Lower leg skin (tissue), 3 donors: ENCODE measurements at regions not wholly inside any gene's neighbourhood (a gene's known extent, or its start where the extent isn't known, plus 50 kb on each side); places are given as distances from the start of the nearest gene placed in this dataset.

ENCODE experiments used
- POLR2A ChIP-seq, 2 donors: fragments of 450-650 bp; IDR thresholded peaks; one replicate each; pipeline ENCODE4 v1.6.1; 2016 to 2017; ENCODE audit warnings: antibody characterized with exemption in 2 of 2, mild to moderate bottlenecking in 1 of 2, moderate library complexity in 1 of 2
- TF ChIP-seq, protein P1 (sequence below), 3 donors: fragments of 450-650 bp; IDR thresholded peaks; one replicate each; pipeline ENCODE4 v1.5.1; 2016; ENCODE audit warnings: antibody characterized with exemption in 3 of 3, mild to moderate bottlenecking in 3 of 3, moderate library complexity in 2 of 3

DNA sequence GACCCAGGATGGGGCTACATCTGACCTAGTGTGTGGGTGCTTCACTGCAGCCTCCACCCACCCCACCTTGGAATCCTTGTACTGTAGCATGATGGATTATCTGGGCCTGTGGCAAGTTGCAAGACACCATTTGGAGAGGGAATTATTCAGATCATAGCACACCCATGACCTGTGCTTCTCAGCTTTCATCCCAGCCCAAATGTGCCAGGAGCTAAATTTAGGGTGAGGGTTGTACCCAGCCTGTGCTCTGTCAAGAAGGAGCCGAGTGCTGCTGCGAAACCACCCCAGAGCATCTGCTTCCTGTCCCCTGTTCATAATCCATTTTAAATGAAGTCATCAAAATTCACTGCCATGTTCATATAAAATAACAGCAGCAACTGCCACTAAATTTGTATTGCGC, 394.5 kb downstream of the SHANK2 start:
- no peak for TF ChIP-seq POLR2A (IDR thresholded peaks at IDR 0.05)
- TF ChIP-seq, protein P1, sequence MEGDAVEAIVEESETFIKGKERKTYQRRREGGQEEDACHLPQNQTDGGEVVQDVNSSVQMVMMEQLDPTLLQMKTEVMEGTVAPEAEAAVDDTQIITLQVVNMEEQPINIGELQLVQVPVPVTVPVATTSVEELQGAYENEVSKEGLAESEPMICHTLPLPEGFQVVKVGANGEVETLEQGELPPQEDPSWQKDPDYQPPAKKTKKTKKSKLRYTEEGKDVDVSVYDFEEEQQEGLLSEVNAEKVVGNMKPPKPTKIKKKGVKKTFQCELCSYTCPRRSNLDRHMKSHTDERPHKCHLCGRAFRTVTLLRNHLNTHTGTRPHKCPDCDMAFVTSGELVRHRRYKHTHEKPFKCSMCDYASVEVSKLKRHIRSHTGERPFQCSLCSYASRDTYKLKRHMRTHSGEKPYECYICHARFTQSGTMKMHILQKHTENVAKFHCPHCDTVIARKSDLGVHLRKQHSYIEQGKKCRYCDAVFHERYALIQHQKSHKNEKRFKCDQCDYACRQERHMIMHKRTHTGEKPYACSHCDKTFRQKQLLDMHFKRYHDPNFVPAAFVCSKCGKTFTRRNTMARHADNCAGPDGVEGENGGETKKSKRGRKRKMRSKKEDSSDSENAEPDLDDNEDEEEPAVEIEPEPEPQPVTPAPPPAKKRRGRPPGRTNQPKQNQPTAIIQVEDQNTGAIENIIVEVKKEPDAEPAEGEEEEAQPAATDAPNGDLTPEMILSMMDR (IDR thresholded peaks at IDR 0.05) = no peak
